HG02870 (cell line): ENCODE measurements at regions not wholly inside any gene's neighbourhood (a gene's known extent, or its start where the extent isn't known, plus 50 kb on each side); places are given as distances from the start of the nearest gene placed in this dataset.

ENCODE experiments used
- ATAC-seq: cut with Tn5 transposase; IDR thresholded peaks from one replicate; pipeline ENCODE4 v1.9.1; 2021; ENCODE audit warnings: mild to moderate bottlenecking, moderate library complexity; ENCODE audit not compliant: unreplicated experiment

- no peak for ATAC-seq
Observed at GRCh38 chr12:75583355-75583754, 71.9 kb upstream of the KRR1 start.

- no peak for ATAC-seq
Observed at GRCh38 chr12:75581515-75581914, 70.1 kb upstream of the KRR1 start.

- no peak for ATAC-seq
Observed at GRCh38 chr12:75579552-75579951, 68.1 kb upstream of the KRR1 start.

- no peak for ATAC-seq
Observed at GRCh38 chr12:75578546-75578945, 67.1 kb upstream of the KRR1 start.

GRCh38 chr12:75577812-75578211 lies 66.4 kb upstream of the KRR1 start:
- ATAC-seq, result no peak

- ATAC-seq, result no peak
Observed at GRCh38 chr12:75571656-75572205, 60.3 kb upstream of the KRR1 start.

GRCh38 chr12:75571204-75571603 lies 59.8 kb upstream of the KRR1 start:
- no peak for ATAC-seq

- no peak for ATAC-seq
Observed at GRCh38 chr12:75568801-75569200, 57.4 kb upstream of the KRR1 start.

GRCh38 chr12:75568393-75568792 lies 57.0 kb upstream of the KRR1 start:
- ATAC-seq, result no peak

GRCh38 chr12:75565795-75566194 lies 54.4 kb upstream of the KRR1 start:
- ATAC-seq, result no peak

GRCh38 chr12:75564852-75565251 lies 53.4 kb upstream of the KRR1 start:
- ATAC-seq, result no peak

- no peak for ATAC-seq
Observed at GRCh38 chr12:75564398-75564797, 53.0 kb upstream of the KRR1 start.

- no peak for ATAC-seq
Observed at GRCh38 chr12:75563351-75563750, 51.9 kb upstream of the KRR1 start.

- ATAC-seq, result no peak
Observed at GRCh38 chr12:75561921-75562320, 50.5 kb upstream of the KRR1 start.
